MM.1S (cell line): ENCODE measurements at regions not wholly inside any gene's neighbourhood (a gene's known extent, or its start where the extent isn't known, plus 50 kb on each side); places are given as distances from the start of the nearest gene placed in this dataset.

Experiments used
- EZH2phosphoT487 ChIP-seq: fragments of 300-600 bp; sonication (generic); IDR thresholded peaks from 2 replicates; pipeline ENCODE4 v1.6.1; 2018; ENCODE audit warnings: antibody characterized with exemption, low read length
- TF ChIP-seq, protein P1 (sequence below): fragments of 300-600 bp; sonication (generic); IDR thresholded peaks from 2 replicates; pipeline ENCODE4 v1.5.1; 2016; ENCODE audit warnings: antibody characterized with exemption, low read length, mixed read lengths

DNA sequence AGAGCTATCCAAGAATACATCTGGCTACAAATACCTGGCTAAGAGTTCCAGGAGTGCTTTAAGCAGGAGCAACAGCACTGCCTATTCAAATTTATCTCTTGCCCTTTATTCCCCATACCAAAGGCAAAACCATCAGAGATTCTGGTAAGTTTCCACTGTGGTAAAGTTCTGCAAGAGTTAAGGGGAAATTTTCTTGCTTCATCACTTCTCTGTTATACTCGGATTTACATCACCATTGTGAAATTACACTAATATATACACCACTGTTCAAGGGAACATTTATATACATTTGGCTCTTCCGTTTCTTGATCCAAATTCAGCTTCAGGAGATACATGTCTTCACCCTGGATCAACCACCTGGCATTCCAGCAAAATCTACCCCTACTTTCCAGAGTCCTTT, 70.8 kb upstream of the PTPN13 start:
- TF ChIP-seq, protein P1, sequence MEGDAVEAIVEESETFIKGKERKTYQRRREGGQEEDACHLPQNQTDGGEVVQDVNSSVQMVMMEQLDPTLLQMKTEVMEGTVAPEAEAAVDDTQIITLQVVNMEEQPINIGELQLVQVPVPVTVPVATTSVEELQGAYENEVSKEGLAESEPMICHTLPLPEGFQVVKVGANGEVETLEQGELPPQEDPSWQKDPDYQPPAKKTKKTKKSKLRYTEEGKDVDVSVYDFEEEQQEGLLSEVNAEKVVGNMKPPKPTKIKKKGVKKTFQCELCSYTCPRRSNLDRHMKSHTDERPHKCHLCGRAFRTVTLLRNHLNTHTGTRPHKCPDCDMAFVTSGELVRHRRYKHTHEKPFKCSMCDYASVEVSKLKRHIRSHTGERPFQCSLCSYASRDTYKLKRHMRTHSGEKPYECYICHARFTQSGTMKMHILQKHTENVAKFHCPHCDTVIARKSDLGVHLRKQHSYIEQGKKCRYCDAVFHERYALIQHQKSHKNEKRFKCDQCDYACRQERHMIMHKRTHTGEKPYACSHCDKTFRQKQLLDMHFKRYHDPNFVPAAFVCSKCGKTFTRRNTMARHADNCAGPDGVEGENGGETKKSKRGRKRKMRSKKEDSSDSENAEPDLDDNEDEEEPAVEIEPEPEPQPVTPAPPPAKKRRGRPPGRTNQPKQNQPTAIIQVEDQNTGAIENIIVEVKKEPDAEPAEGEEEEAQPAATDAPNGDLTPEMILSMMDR, result no peak
- no peak for TF ChIP-seq EZH2phosphoT487
